ENCODE measurements at regions not wholly inside any gene's neighbourhood (a gene's known extent, or its start where the extent isn't known, plus 50 kb on each side); places are given as distances from the start of the nearest gene placed in this dataset.

- Mint-ChIP-seq H3K9me3 (ENCODE audit: unreplicated experiment) (no peaks in the 10 kb centered on the region), H3K4me3 (ENCODE audit: unreplicated experiment) (no peak overlapping the region), H3K27me3 (ENCODE audit: insufficient read depth, unreplicated experiment) (peaks cover 8% of the 10 kb centered on the region), H3K27ac (ENCODE audit: unreplicated experiment) (no peak overlapping the region), H3K4me1 (ENCODE audit: low read depth, unreplicated experiment) (no peaks in the 10 kb centered on the region), H3K36me3 (ENCODE audit: insufficient read depth, unreplicated experiment) (no peaks in the 10 kb centered on the region)
- CTCF ChIA-PET, result no interaction called here
- no TSS peak for BruUV-seq (replicated peaks)
- Histone ChIP-seq H3K4me1 (no peaks in the 10 kb centered on the region), H3K9me3 (no peaks in the 10 kb centered on the region), H3K4me3 (ENCODE audit: low read depth, low read length) (no peak overlapping the region), H3K27me3 (replicated peaks; ENCODE audit: control insufficient read depth, insufficient read depth, low read length) (no peaks in the 10 kb centered on the region), H3K36me3 (ENCODE audit: control insufficient read depth, insufficient read depth, low read length) (no peaks in the 10 kb centered on the region)
- TF ChIP-seq CTCF (IDR thresholded peaks at IDR 0.05; ENCODE audit: insufficient read depth in 1 of 2, low read depth in 1 of 2, low read length in 1 of 2, severe bottlenecking in 1 of 2, unreplicated experiment in 1 of 2), result no peak
- intact Hi-C loops (cut with micrococcal nuclease; ENCODE audit: unreplicated experiment), result no loop called here
- POLR2A ChIA-PET, result no interaction called here
- no peak for DNase-seq
Observed at GRCh38 chr5:8391911-8392310, 523.0 kb downstream of the MTRR start.

- Mint-ChIP-seq H3K9me3 (ENCODE audit: unreplicated experiment) (no peaks in the 10 kb centered on the region), H3K4me1 (ENCODE audit: low read depth, unreplicated experiment) (no peaks in the 10 kb centered on the region), H3K4me3 (ENCODE audit: unreplicated experiment) (no peak overlapping the region), H3K27ac (ENCODE audit: unreplicated experiment) (no peak overlapping the region), H3K27me3 (ENCODE audit: insufficient read depth, unreplicated experiment) (peaks cover 8% of the 10 kb centered on the region), H3K36me3 (ENCODE audit: insufficient read depth, unreplicated experiment) (no peaks in the 10 kb centered on the region)
- POLR2A ChIA-PET, result no interaction called here
- Histone ChIP-seq H3K4me1 (no peaks in the 10 kb centered on the region), H3K4me3 (ENCODE audit: low read depth, low read length) (no peak overlapping the region), H3K9me3 (no peaks in the 10 kb centered on the region), H3K36me3 (ENCODE audit: control insufficient read depth, insufficient read depth, low read length) (no peaks in the 10 kb centered on the region), H3K27me3 (replicated peaks; ENCODE audit: control insufficient read depth, insufficient read depth, low read length) (no peaks in the 10 kb centered on the region)
- no peak for TF ChIP-seq CTCF (IDR thresholded peaks at IDR 0.05; ENCODE audit: insufficient read depth in 1 of 2, low read depth in 1 of 2, low read length in 1 of 2, severe bottlenecking in 1 of 2, unreplicated experiment in 1 of 2)
- intact Hi-C loops (cut with micrococcal nuclease; ENCODE audit: unreplicated experiment), result no loop called here
- no TSS peak for BruUV-seq (replicated peaks)
- no peak for DNase-seq
- CTCF ChIA-PET, result no interaction called here
Observed at GRCh38 chr5:8393240-8393639, 524.3 kb downstream of the MTRR start.

- DNase-seq, result peak in 1 of 2 experiments; percentile 19
- Histone ChIP-seq H3K36me3 (ENCODE audit: control insufficient read depth, insufficient read depth, low read length) (no peaks in the 10 kb centered on the region), H3K4me3 (ENCODE audit: low read depth, low read length) (no peak overlapping the region), H3K4me1 (no peaks in the 10 kb centered on the region), H3K27me3 (replicated peaks; ENCODE audit: control insufficient read depth, insufficient read depth, low read length) (no peaks in the 10 kb centered on the region), H3K9me3 (no peaks in the 10 kb centered on the region)
- ChIA-PET POLR2A (no interaction called here), CTCF (no interaction called here)
- Mint-ChIP-seq H3K27ac (ENCODE audit: unreplicated experiment) (no peak overlapping the region), H3K4me3 (ENCODE audit: unreplicated experiment) (no peak overlapping the region), H3K36me3 (ENCODE audit: insufficient read depth, unreplicated experiment) (no peaks in the 10 kb centered on the region), H3K27me3 (ENCODE audit: insufficient read depth, unreplicated experiment) (peaks cover 6% of the 10 kb centered on the region), H3K9me3 (ENCODE audit: unreplicated experiment) (no peaks in the 10 kb centered on the region), H3K4me1 (ENCODE audit: low read depth, unreplicated experiment) (no peaks in the 10 kb centered on the region)
- intact Hi-C loops (cut with micrococcal nuclease; ENCODE audit: unreplicated experiment), result no loop called here
- TF ChIP-seq CTCF (IDR thresholded peaks at IDR 0.05; ENCODE audit: insufficient read depth in 1 of 2, low read depth in 1 of 2, low read length in 1 of 2, severe bottlenecking in 1 of 2, unreplicated experiment in 1 of 2), result peak; percentile 39 to 50
- no TSS peak for BruUV-seq (replicated peaks)
Observed at GRCh38 chr5:8394965-8395364, 526.0 kb downstream of the MTRR start.

All from Caco-2 (cell line).